Tibial nerve (tissue), 4 donors: ENCODE measurements at regions not wholly inside any gene's neighbourhood (a gene's known extent, or its start where the extent isn't known, plus 50 kb on each side); places are given as distances from the start of the nearest gene placed in this dataset.
"Not testable (repeated sequence)": the region's sequence is repeated elsewhere in the genome, so short reads cannot be mapped to it uniquely, and the experiment has no call there.

Experiments used
- DNase-seq, 2 donors: peaks; one replicate each; pipeline ENCODE4 v3.0.0-alpha.2; 2019; ENCODE audit warnings: low spot score in 2 of 2
- H3K27ac ChIP-seq, 4 donors: fragments of 200-600 bp; sonication (generic) in 3 of 4; one replicate each; pipeline ENCODE4 v1.5.1; 2017 to 2019; ENCODE audit warnings: mild to moderate bottlenecking in 1 of 4
- H3K27me3 ChIP-seq, 2 donors: fragments of 200-600 bp; sonication (generic) in 1 of 2; one replicate each; pipeline versions ENCODE4 v1.5.1 to v1.6.0; 2017 to 2019
- H3K36me3 ChIP-seq, 3 donors: fragments of 200-600 bp; sonication (generic); one replicate each; pipeline ENCODE4 v1.5.1; 2018 to 2019
- H3K4me1 ChIP-seq, 4 donors: fragments of 200-600 bp; sonication (generic) in 3 of 4; one replicate each; pipeline ENCODE4 v1.5.1; 2017 to 2019
- H3K4me3 ChIP-seq, 4 donors: fragments of 200-600 bp; sonication (generic) in 3 of 4; one replicate each; pipeline ENCODE4 v1.5.1; 2017 to 2019; ENCODE audit warnings: mild to moderate bottlenecking in 1 of 4, moderate library complexity in 1 of 4
- H3K9me3 ChIP-seq, 4 donors: fragments of 200-600 bp; sonication (generic) in 3 of 4; one replicate each; pipeline ENCODE4 v1.5.1; 2017 to 2019
- CTCF ChIP-seq, 5 experiments: fragments of 200-600 bp in 3 of 5; fragments of 450-650 bp in 2 of 5; sonication (generic) in 3 of 5; IDR thresholded peaks; one replicate each; pipeline ENCODE4 v1.5.1; 2016 to 2019; ENCODE audit warnings: antibody characterized with exemption in 5 of 5, mild to moderate bottlenecking in 3 of 5, moderate library complexity in 2 of 5
- EP300 ChIP-seq, 2 donors: sonication (generic); formaldehyde crosslinking; IDR thresholded peaks; one replicate each; pipeline ENCODE4 v1.6.1; 2017; ENCODE audit warnings: antibody characterized with exemption in 2 of 2, mild to moderate bottlenecking in 1 of 2
- POLR2A ChIP-seq, 2 donors: fragments of 450-650 bp; IDR thresholded peaks; one replicate each; pipeline ENCODE4 v1.6.1; 2017; ENCODE audit warnings: antibody characterized with exemption in 2 of 2, mild to moderate bottlenecking in 2 of 2, moderate library complexity in 2 of 2
- WGBS, 2 donors: methylation state at CpG; one replicate each; pipeline ENCODE4 v1.1.5; 2018; 5-methylcytosine and 5-hydroxymethylcytosine counted together

- no peaks in the 10 kb centered on the region for H3K36me3 ChIP-seq
- H3K27ac ChIP-seq: peak overlapping the region in 3 of 4 donors; percentile 78 to 94 (median 90)
- TF ChIP-seq CTCF (IDR thresholded peaks at IDR 0.05): no peak
- TF ChIP-seq POLR2A (IDR thresholded peaks at IDR 0.05): no peak
- no peak for TF ChIP-seq EP300 (IDR thresholded peaks at IDR 0.05)
- DNase-seq: no peak
- peaks cover 0 to 35% (median 18%) of the 10 kb centered on the region in 4 donors for H3K4me1 ChIP-seq
- no peak overlapping the region for H3K4me3 ChIP-seq
- no peaks in the 10 kb centered on the region for H3K27me3 ChIP-seq
- H3K9me3 ChIP-seq: no peaks in the 10 kb centered on the region
Measured at GRCh38 chr15:99455789-99456160, 110.0 kb upstream of the MEF2A start.

GRCh38 chr15:99464137-99464536 is 101.6 kb upstream of the MEF2A start:
- Histone ChIP-seq H3K27ac (no peak overlapping the region), H3K36me3 (no peaks in the 10 kb centered on the region), H3K4me1 (no peaks in the 10 kb centered on the region), H3K27me3 (no peaks in the 10 kb centered on the region), H3K9me3 (peaks cover 0 to 30% (median 6%) of the 10 kb centered on the region in 4 donors), H3K4me3 (no peak overlapping the region)
- WGBS, 2 donors: 82 to 90% methylated on average over 2 of the region's 2 CpGs
- no peak for DNase-seq
- no peak for TF ChIP-seq POLR2A (IDR thresholded peaks at IDR 0.05)
- TF ChIP-seq EP300 (IDR thresholded peaks at IDR 0.05): no peak
- TF ChIP-seq CTCF (IDR thresholded peaks at IDR 0.05): no peak

GRCh38 chr15:99466701-99467337 is 99.0 kb upstream of the MEF2A start:
- no peak for TF ChIP-seq EP300 (IDR thresholded peaks at IDR 0.05)
- TF ChIP-seq POLR2A (IDR thresholded peaks at IDR 0.05): no peak
- TF ChIP-seq CTCF (IDR thresholded peaks at IDR 0.05): no peak
- H3K4me1 ChIP-seq: no peaks in the 10 kb centered on the region
- H3K9me3 ChIP-seq: peaks cover 0 to 29% (median 6%) of the 10 kb centered on the region in 4 donors
- H3K27ac ChIP-seq: no peak overlapping the region
- no peaks in the 10 kb centered on the region for H3K36me3 ChIP-seq
- 84 to 87% methylated on average over 17 to 18 of the region's 18 CpGs for WGBS, 2 donors
- DNase-seq: no peak
- no peaks in the 10 kb centered on the region for H3K27me3 ChIP-seq
- H3K4me3 ChIP-seq: no peak overlapping the region

- TF ChIP-seq POLR2A (IDR thresholded peaks at IDR 0.05): no peak
- no peaks in the 10 kb centered on the region for H3K4me1 ChIP-seq
- no peak overlapping the region for H3K27ac ChIP-seq
- H3K9me3 ChIP-seq: peaks cover 0 to 25% (median 6%) of the 10 kb centered on the region in 4 donors
- no peak for DNase-seq
- no peaks in the 10 kb centered on the region for H3K36me3 ChIP-seq
- WGBS, 2 donors: 75 to 81% methylated on average over 12 to 14 of the region's 14 CpGs
- no peak overlapping the region for H3K4me3 ChIP-seq
- no peaks in the 10 kb centered on the region for H3K27me3 ChIP-seq
Measured at GRCh38 chr15:99467338-99467720, 98.5 kb upstream of the MEF2A start.

- no peaks in the 10 kb centered on the region for H3K36me3 ChIP-seq
- 68 to 73% methylated on average over 4 of the region's 4 CpGs for WGBS, 2 donors
- H3K27ac ChIP-seq: no peak overlapping the region
- no peak for DNase-seq
- no peak for TF ChIP-seq CTCF (IDR thresholded peaks at IDR 0.05)
- TF ChIP-seq EP300 (IDR thresholded peaks at IDR 0.05): no peak
- no peak for TF ChIP-seq POLR2A (IDR thresholded peaks at IDR 0.05)
- no peak overlapping the region for H3K4me3 ChIP-seq
- no peaks in the 10 kb centered on the region for H3K27me3 ChIP-seq
- no peaks in the 10 kb centered on the region for H3K4me1 ChIP-seq
- H3K9me3 ChIP-seq: peaks cover 0 to 19% (median 6%) of the 10 kb centered on the region in 4 donors
Measured at GRCh38 chr15:99467853-99468464, 97.8 kb upstream of the MEF2A start.

GRCh38 chr15:99470204-99470603 is 95.6 kb upstream of the MEF2A start:
- not testable (repeated sequence) for H3K9me3 ChIP-seq, H3K27me3 ChIP-seq, H3K36me3 ChIP-seq, DNase-seq, H3K4me1 ChIP-seq, H3K27ac ChIP-seq, H3K4me3 ChIP-seq
- WGBS, 2 donors: 92 to 96% methylated on average over 3 of the region's 3 CpGs
